SK-N-SH (cell line): ENCODE measurements at regions not wholly inside any gene's neighbourhood (a gene's known extent, or its start where the extent isn't known, plus 50 kb on each side); places are given as distances from the start of the nearest gene placed in this dataset.
"Not testable (repeated sequence)": the region's sequence is repeated elsewhere in the genome, so short reads cannot be mapped to it uniquely, and the experiment has no call there.

Experiments
- CTCF ChIA-PET: fragments of 300-600, 350-600 bp; formaldehyde crosslinking; extraction: SDS; loops from one replicate; lab custom pipeline; 2021; lab: Yijun Ruan, JAX
- POLR2A ChIA-PET: fragments of 350-600 bp; sonication (Branson Sonifier 250); formaldehyde crosslinking; extraction: SDS; loops from one replicate; lab custom pipeline; 2020; ENCODE audit warnings: antibody characterized with exemption, inconsistent platforms; lab: Yijun Ruan, JAX
- DNase-seq: peaks from one replicate; pipeline ENCODE4 v3.0.0; 2012
- H2AFZ ChIP-seq: fragments of 200-600 bp; sonication (generic); 2 replicates; pipeline ENCODE4 v1.8.1; 2016; ENCODE audit warnings: antibody characterized with exemption, mild to moderate bottlenecking, low read depth
- H3F3A ChIP-seq: fragments of 200-600 bp; sonication (generic); replicated peaks from 2 replicates; pipeline ENCODE3; 2016; ENCODE audit warnings: antibody characterized with exemption, mild to moderate bottlenecking; ENCODE audit not compliant: insufficient read depth
- H3K27ac ChIP-seq, 2 experiments: fragments of 200-500 bp in 1 of 2; fragments of 200-600 bp in 1 of 2; sonication (Bioruptor generic) in 1 of 2; sonication (generic), shearing (Covaris generic) in 1 of 2; 2 replicates each; pipeline versions ENCODE4 v1.5.1 to v1.6.1; 2014 to 2016; ENCODE audit warnings: low read depth in 2 of 2, inconsistent platforms in 1 of 2, low read length in 1 of 2, mild to moderate bottlenecking in 1 of 2, mixed read lengths in 1 of 2
- H3K27me3 ChIP-seq: fragments of 200-600 bp; sonication (generic), shearing (Covaris generic); 2 replicates; pipeline ENCODE4 v1.6.1; 2016; ENCODE audit warnings: mixed run types; ENCODE audit not compliant: insufficient read depth
- H3K36me3 ChIP-seq, 2 experiments: fragments of 200-500 bp in 1 of 2; fragments of 200-600 bp in 1 of 2; sonication (Bioruptor generic) in 1 of 2; sonication (generic) in 1 of 2; replicated peaks in 1 of 2; 2 replicates each; pipeline versions ENCODE3 to v1.5.1; 2014 to 2016; ENCODE audit warnings: low read length in 1 of 2, mild to moderate bottlenecking in 1 of 2; ENCODE audit not compliant: insufficient read depth in 2 of 2, control insufficient read depth in 1 of 2
- H3K4me1 ChIP-seq, 2 experiments: fragments of 200-500 bp in 1 of 2; fragments of 200-600 bp in 1 of 2; sonication (Bioruptor generic) in 1 of 2; sonication (generic), shearing (Covaris generic) in 1 of 2; 2 replicates each; pipeline versions ENCODE4 v1.5.1 to v1.6.1; 2014 to 2016; ENCODE audit warnings: low read depth in 1 of 2, low read length in 1 of 2, mixed run types in 1 of 2; ENCODE audit not compliant: insufficient read depth in 2 of 2, control insufficient read depth in 1 of 2
- H3K4me2 ChIP-seq: fragments of 200-600 bp; sonication (generic), shearing (Covaris generic); 2 replicates; pipeline ENCODE4 v1.6.1; 2017; ENCODE audit warnings: mixed run types
- H3K4me3 ChIP-seq, 2 experiments: fragments of 200-500 bp in 1 of 2; fragments of 200-600 bp in 1 of 2; sonication (Bioruptor generic) in 1 of 2; sonication (generic), shearing (Covaris generic) in 1 of 2; 2 replicates each; pipeline versions ENCODE4 v1.5.1 to v1.8.1; 2014 to 2016; ENCODE audit warnings: low read depth in 2 of 2, inconsistent platforms in 1 of 2, low read length in 1 of 2, mild to moderate bottlenecking in 1 of 2, mixed read lengths in 1 of 2, moderate library complexity in 1 of 2
- H3K79me2 ChIP-seq: fragments of 200-600 bp; sonication (generic); 2 replicates; pipeline ENCODE4 v1.8.1; 2017; ENCODE audit warnings: mild to moderate bottlenecking; ENCODE audit not compliant: insufficient read depth
- H3K9ac ChIP-seq: fragments of 200-600 bp; sonication (generic); 2 replicates; pipeline ENCODE4 v1.6.1; 2017; ENCODE audit warnings: mixed run types
- H3K9me2 ChIP-seq: fragments of 200-600 bp; sonication (generic); 2 replicates; pipeline ENCODE4 v1.6.1; 2017; ENCODE audit warnings: mixed run types
- H3K9me3 ChIP-seq: fragments of 200-600 bp; sonication (generic); 2 replicates; pipeline ENCODE4 v1.6.1; 2017; ENCODE audit warnings: mixed run types, mild to moderate bottlenecking, moderate library complexity
- H4K20me1 ChIP-seq: fragments of 200-600 bp; sonication (generic); 2 replicates; pipeline ENCODE4 v1.6.1; 2017; ENCODE audit warnings: mild to moderate bottlenecking, mixed run types; ENCODE audit not compliant: insufficient read depth
- ELF1 ChIP-seq: IDR thresholded peaks from 2 replicates; pipeline ENCODE4 v1.4.0; 2012
- EP300 ChIP-seq, 2 experiments: IDR thresholded peaks; 2 replicates each; pipeline versions ENCODE4 v1.4.0 to v1.6.1; 2012; ENCODE audit warnings: borderline replicate concordance in 1 of 2, low read depth in 1 of 2, low read length in 1 of 2
- FOSL2 ChIP-seq: IDR thresholded peaks from 2 replicates; pipeline ENCODE4 v1.4.0; 2012; ENCODE audit warnings: low read depth, mild to moderate bottlenecking, moderate library complexity, borderline replicate concordance
- FOXJ3 ChIP-seq: sonication (generic); formaldehyde crosslinking; IDR thresholded peaks from 2 replicates; pipeline ENCODE4 v1.5.1; 2020; ENCODE audit warnings: mild to moderate bottlenecking, missing genetic modification reagents
- GABPA ChIP-seq: IDR thresholded peaks from 2 replicates; pipeline ENCODE4 v1.4.0; 2012; ENCODE audit warnings: low read depth, mild to moderate bottlenecking
- GATA2 ChIP-seq: sonication (generic); formaldehyde crosslinking; IDR thresholded peaks from 2 replicates; pipeline ENCODE4 v1.5.0; 2020; ENCODE audit warnings: mild to moderate bottlenecking, missing genetic modification reagents
- JUND ChIP-seq: IDR thresholded peaks from 2 replicates; pipeline ENCODE4 v1.4.0; 2012
- MXI1 ChIP-seq: IDR thresholded peaks from 2 replicates; pipeline ENCODE4 v1.6.1; 2012; ENCODE audit warnings: mild to moderate bottlenecking, low read depth, low read length, improper control_type of control experiment
- NFIC ChIP-seq: IDR thresholded peaks from 2 replicates; pipeline ENCODE4 v1.4.0; 2012; ENCODE audit warnings: borderline replicate concordance
- RCOR1 ChIP-seq: fragments of 150-350 bp; IDR thresholded peaks from 2 replicates; pipeline ENCODE4 v1.6.1; 2017; ENCODE audit warnings: antibody characterized with exemption, low read length
- RFX5 ChIP-seq: IDR thresholded peaks from 2 replicates; pipeline ENCODE4 v1.6.1; 2012; ENCODE audit warnings: mild to moderate bottlenecking, improper control_type of control experiment, low read length
- RXRA ChIP-seq: IDR thresholded peaks from 2 replicates; pipeline ENCODE4 v1.4.0; 2012; ENCODE audit warnings: low read depth, mild to moderate bottlenecking, borderline replicate concordance
- SIN3A ChIP-seq: IDR thresholded peaks from 2 replicates; pipeline ENCODE4 v1.6.1; 2012; ENCODE audit warnings: low read depth, mild to moderate bottlenecking, low read length, moderate library complexity, borderline replicate concordance
- TAF1 ChIP-seq: IDR thresholded peaks from 2 replicates; pipeline ENCODE4 v1.6.1; 2012; ENCODE audit warnings: low read depth, mild to moderate bottlenecking, low read length, moderate library complexity, borderline replicate concordance
- TCF12 ChIP-seq: IDR thresholded peaks from 2 replicates; pipeline ENCODE4 v1.4.0; 2012
- YY1 ChIP-seq: IDR thresholded peaks from 2 replicates; pipeline ENCODE4 v1.4.0; 2012; ENCODE audit warnings: low read depth, mild to moderate bottlenecking
- ZBTB33 ChIP-seq: IDR thresholded peaks from 2 replicates; pipeline ENCODE4 v1.4.0; 2012; ENCODE audit warnings: low read depth, borderline replicate concordance
- WGBS: methylation state at CpG from one replicate; pipeline ENCODE4 v1.1.6; 2017; ENCODE audit warnings: low lambda C conversion rate; 5-methylcytosine and 5-hydroxymethylcytosine counted together
- TF ChIP-seq, protein P1 (sequence below): IDR thresholded peaks from 2 replicates; pipeline ENCODE4; 2012

- no peak for DNase-seq
- CTCF ChIA-PET: no interaction called here
- Histone ChIP-seq H3F3A (no peaks in the 10 kb centered on the region), H3K36me3 (no peaks in the 10 kb centered on the region), H3K79me2 (no peaks in the 10 kb centered on the region), H3K9ac (no peak overlapping the region), H3K27me3 (no peaks in the 10 kb centered on the region; the same call in 1 of the 2 replicates), H4K20me1 (no peaks in the 10 kb centered on the region), H3K27ac (no peak overlapping the region), H3K4me3 (no peak overlapping the region), H2AFZ (no peak overlapping the region), H3K9me2 (no peaks in the 10 kb centered on the region), H3K9me3 (no peaks in the 10 kb centered on the region), H3K4me2 (no peak overlapping the region), H3K4me1 (no peaks in the 10 kb centered on the region)
- WGBS: 0% methylated on average over 1 of the region's 1 CpG
- TF ChIP-seq FOSL2: no peak
- no peak for TF ChIP-seq MXI1
- no peak for TF ChIP-seq GATA2 (CRISPR knock-in tag)
- TF ChIP-seq FOXJ3 (CRISPR knock-in tag): no peak
- no peak for TF ChIP-seq TCF12
- no peak for TF ChIP-seq ELF1
- no peak for TF ChIP-seq YY1
- TF ChIP-seq NFIC: no peak
- no peak for TF ChIP-seq TAF1
- no peak for TF ChIP-seq RXRA
- TF ChIP-seq ZBTB33: no peak
- no peak for TF ChIP-seq EP300 (IDR thresholded peaks at IDR 0.05; ENCODE audit: borderline replicate concordance in 1 of 2, low read depth in 1 of 2, low read length in 1 of 2)
- no peak for TF ChIP-seq SIN3A
- no peak for TF ChIP-seq JUND
- no peak for TF ChIP-seq RCOR1
- TF ChIP-seq RFX5: no peak
- TF ChIP-seq GABPA: no peak
- TF ChIP-seq, protein P1, sequence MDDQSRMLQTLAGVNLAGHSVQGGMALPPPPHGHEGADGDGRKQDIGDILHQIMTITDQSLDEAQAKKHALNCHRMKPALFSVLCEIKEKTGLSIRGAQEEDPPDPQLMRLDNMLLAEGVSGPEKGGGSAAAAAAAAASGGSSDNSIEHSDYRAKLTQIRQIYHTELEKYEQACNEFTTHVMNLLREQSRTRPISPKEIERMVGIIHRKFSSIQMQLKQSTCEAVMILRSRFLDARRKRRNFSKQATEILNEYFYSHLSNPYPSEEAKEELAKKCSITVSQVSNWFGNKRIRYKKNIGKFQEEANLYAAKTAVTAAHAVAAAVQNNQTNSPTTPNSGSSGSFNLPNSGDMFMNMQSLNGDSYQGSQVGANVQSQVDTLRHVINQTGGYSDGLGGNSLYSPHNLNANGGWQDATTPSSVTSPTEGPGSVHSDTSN: no peak
- POLR2A ChIA-PET: no interaction called here
Observed at GRCh38 chr2:89851583-89851905, 1160.1 kb downstream of the RPIA start.

GRCh38 chr2:89853427-89853826 is 1162.0 kb downstream of the RPIA start:
- H3K9ac ChIP-seq, POLR2A ChIA-PET: not testable (repeated sequence)

GRCh38 chr2:89855752-89856151 is 1164.3 kb downstream of the RPIA start:
- H3K9ac ChIP-seq, H3K4me2 ChIP-seq, H3K9me2 ChIP-seq, H3K27ac ChIP-seq, POLR2A ChIA-PET, DNase-seq, H3K4me3 ChIP-seq, H3K79me2 ChIP-seq, H3K9me3 ChIP-seq, CTCF ChIA-PET, H3K27me3 ChIP-seq, H3F3A ChIP-seq, H3K4me1 ChIP-seq, H2AFZ ChIP-seq, H4K20me1 ChIP-seq, H3K36me3 ChIP-seq: not testable (repeated sequence)
- no CpG with 5 or more reads among the region's 2 CpGs for WGBS

More at GRCh38 chr2:89853427-89853826, 1162.0 kb downstream of the RPIA start:
- H2AFZ ChIP-seq, DNase-seq, H3F3A ChIP-seq, H3K4me2 ChIP-seq, CTCF ChIA-PET, H3K79me2 ChIP-seq, H3K9me2 ChIP-seq, H3K4me1 ChIP-seq, H3K9me3 ChIP-seq, H3K27me3 ChIP-seq, H3K36me3 ChIP-seq, H3K27ac ChIP-seq, H3K4me3 ChIP-seq, H4K20me1 ChIP-seq: not testable (repeated sequence)
- no CpG with 5 or more reads among the region's 1 CpG for whole genome bisulfite sequencing

DNA sequence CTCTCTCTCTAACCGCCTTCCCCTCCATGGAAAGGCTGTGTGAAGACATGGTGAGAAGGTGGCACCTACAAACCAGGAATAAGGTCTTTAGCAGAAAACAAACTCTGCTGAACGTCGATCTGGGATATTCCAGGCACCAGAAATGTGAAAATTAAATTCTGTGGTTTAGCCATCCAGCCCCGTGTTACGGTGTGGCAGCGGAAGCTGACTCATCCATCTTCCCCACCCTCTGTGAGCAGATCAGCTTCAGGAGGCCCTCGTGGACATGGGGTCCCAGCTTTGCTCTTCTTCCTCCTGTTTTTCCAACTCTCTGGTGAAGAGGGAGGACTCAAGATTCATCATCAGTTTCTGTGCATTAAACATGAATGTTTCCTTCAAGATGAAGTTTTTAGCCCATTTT is 1164.8 kb downstream of the RPIA start:
- DNase-seq, H3K4me3 ChIP-seq, H3K79me2 ChIP-seq, H4K20me1 ChIP-seq, H3K36me3 ChIP-seq, H3K27ac ChIP-seq, H3F3A ChIP-seq, H3K27me3 ChIP-seq, CTCF ChIA-PET, H3K4me1 ChIP-seq, POLR2A ChIA-PET, H2AFZ ChIP-seq, H3K4me2 ChIP-seq, H3K9ac ChIP-seq, H3K9me3 ChIP-seq, H3K9me2 ChIP-seq: not testable (repeated sequence)
- 31% methylated on average over 4 of the region's 7 CpGs for WGBS
